ENCODE measurements at regions not wholly inside any gene's neighbourhood (a gene's known extent, or its start where the extent isn't known, plus 50 kb on each side); places are given as distances from the start of the nearest gene placed in this dataset.

DNA sequence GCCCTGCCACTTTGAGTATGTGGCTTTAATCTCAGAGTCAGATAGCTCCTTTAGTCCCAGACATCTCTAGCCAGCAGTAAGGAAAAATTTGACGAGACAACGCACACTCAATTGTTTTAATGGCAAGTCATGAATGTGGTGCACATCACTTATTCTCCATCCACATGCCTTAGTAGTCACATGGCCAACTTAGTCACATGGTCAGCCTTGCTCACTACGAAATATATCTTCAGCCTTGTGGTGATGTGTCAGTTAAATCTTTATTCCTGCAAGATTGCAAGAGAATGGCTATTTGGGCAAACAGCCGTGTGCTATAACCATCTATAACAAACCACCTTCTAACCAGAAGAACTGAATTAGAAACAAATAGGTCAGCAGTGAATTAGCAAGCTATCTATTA lies 871.1 kb upstream of the CELF2 start:
- TF ChIP-seq, protein P1, sequence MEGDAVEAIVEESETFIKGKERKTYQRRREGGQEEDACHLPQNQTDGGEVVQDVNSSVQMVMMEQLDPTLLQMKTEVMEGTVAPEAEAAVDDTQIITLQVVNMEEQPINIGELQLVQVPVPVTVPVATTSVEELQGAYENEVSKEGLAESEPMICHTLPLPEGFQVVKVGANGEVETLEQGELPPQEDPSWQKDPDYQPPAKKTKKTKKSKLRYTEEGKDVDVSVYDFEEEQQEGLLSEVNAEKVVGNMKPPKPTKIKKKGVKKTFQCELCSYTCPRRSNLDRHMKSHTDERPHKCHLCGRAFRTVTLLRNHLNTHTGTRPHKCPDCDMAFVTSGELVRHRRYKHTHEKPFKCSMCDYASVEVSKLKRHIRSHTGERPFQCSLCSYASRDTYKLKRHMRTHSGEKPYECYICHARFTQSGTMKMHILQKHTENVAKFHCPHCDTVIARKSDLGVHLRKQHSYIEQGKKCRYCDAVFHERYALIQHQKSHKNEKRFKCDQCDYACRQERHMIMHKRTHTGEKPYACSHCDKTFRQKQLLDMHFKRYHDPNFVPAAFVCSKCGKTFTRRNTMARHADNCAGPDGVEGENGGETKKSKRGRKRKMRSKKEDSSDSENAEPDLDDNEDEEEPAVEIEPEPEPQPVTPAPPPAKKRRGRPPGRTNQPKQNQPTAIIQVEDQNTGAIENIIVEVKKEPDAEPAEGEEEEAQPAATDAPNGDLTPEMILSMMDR (IDR thresholded peaks at IDR 0.05): no peak
- TF ChIP-seq POLR2A (IDR thresholded peaks at IDR 0.05): no peak
